ENCODE measurements at regions not wholly inside any gene's neighbourhood (a gene's known extent, or its start where the extent isn't known, plus 50 kb on each side); places are given as distances from the start of the nearest gene placed in this dataset.

DNA sequence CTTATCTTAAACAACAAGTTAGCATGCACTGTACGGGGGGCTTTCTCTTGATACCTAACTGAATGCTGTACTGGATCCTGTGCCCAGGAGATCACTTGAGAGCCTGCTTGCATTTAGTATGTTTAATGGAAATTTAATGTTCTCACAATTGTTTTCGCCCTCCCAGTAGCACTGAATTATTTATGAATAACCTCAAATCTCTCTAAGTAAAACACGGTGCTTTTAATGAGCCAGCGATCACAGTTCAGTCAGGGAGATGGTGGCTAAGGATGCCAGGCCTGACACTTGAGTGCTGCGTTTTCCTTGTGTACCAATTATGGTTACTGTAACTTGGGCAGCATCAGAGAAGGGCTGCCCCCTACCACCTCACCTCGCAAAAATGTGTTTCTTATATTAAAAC, 115.5 kb upstream of the ADARB2 start:
- no peak for TF ChIP-seq EZH2 (IDR thresholded peaks at IDR 0.05)
- TF ChIP-seq, protein P1, sequence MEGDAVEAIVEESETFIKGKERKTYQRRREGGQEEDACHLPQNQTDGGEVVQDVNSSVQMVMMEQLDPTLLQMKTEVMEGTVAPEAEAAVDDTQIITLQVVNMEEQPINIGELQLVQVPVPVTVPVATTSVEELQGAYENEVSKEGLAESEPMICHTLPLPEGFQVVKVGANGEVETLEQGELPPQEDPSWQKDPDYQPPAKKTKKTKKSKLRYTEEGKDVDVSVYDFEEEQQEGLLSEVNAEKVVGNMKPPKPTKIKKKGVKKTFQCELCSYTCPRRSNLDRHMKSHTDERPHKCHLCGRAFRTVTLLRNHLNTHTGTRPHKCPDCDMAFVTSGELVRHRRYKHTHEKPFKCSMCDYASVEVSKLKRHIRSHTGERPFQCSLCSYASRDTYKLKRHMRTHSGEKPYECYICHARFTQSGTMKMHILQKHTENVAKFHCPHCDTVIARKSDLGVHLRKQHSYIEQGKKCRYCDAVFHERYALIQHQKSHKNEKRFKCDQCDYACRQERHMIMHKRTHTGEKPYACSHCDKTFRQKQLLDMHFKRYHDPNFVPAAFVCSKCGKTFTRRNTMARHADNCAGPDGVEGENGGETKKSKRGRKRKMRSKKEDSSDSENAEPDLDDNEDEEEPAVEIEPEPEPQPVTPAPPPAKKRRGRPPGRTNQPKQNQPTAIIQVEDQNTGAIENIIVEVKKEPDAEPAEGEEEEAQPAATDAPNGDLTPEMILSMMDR (IDR thresholded peaks at IDR 0.05), result no peak
- Histone ChIP-seq H3K4me1 (no peaks in the 10 kb centered on the region), H3K9ac (no peak overlapping the region), H3K27me3 (no peaks in the 10 kb centered on the region), H3K79me2 (ENCODE audit: low read depth) (no peaks in the 10 kb centered on the region), H4K20me1 (ENCODE audit: low read depth) (no peaks in the 10 kb centered on the region), H3K9me3 (ENCODE audit: low read depth) (no peaks in the 10 kb centered on the region), H3K27ac (no peak overlapping the region), H3K4me3 (no peak overlapping the region), H2AFZ (replicated peaks) (no peak overlapping the region), H3K36me3 (no peaks in the 10 kb centered on the region), H3F3A (ENCODE audit: low read depth) (no peaks in the 10 kb centered on the region), H3K4me2 (no peak overlapping the region)
- no peaks in the 10 kb centered on the region for H3K36me3 Mint-ChIP-seq
- no peak for DNase-seq (ENCODE audit: low spot score)
- no peaks in the 10 kb centered on the region for H3K9me3 Mint-ChIP-seq
- H3K4me3 Mint-ChIP-seq, result no peak overlapping the region
- H3K27ac Mint-ChIP-seq, result no peak overlapping the region
- no peaks in the 10 kb centered on the region for H3K4me1 Mint-ChIP-seq
- H3K27me3 Mint-ChIP-seq (ENCODE audit: insufficient read depth, low read depth), result peaks cover 2% of the 10 kb centered on the region

DNA sequence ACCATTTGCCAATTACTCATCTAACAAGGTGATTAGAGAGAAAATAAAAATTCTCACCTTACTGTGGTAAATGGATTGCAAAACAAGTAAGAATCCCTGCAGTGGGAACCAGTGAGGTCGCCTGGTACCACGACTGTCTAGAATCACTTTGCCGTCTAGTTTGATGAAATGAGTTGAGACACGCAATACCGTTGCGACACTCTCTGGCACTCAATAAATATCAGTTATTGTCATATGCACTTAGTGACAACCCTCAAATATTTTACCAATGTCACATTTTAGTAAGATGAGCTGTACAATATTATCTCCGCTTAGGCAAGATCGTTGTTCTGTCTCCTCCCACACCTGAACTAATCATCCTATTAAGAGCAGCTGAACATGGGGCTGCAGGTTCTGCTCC, 114.4 kb upstream of the ADARB2 start:
- Mint-ChIP-seq H3K4me3 (no peak overlapping the region), H3K27me3 (ENCODE audit: insufficient read depth, low read depth) (peaks cover 2% of the 10 kb centered on the region), H3K36me3 (no peaks in the 10 kb centered on the region), H3K9me3 (no peaks in the 10 kb centered on the region), H3K4me1 (no peaks in the 10 kb centered on the region), H3K27ac (no peak overlapping the region)
- Histone ChIP-seq H3F3A (ENCODE audit: low read depth) (no peaks in the 10 kb centered on the region), H3K27ac (no peak overlapping the region), H3K36me3 (no peaks in the 10 kb centered on the region), H3K79me2 (ENCODE audit: low read depth) (no peaks in the 10 kb centered on the region), H2AFZ (replicated peaks) (no peak overlapping the region), H3K4me1 (no peaks in the 10 kb centered on the region), H3K4me2 (no peak overlapping the region), H3K9me3 (ENCODE audit: low read depth) (no peaks in the 10 kb centered on the region), H3K4me3 (no peak overlapping the region), H3K9ac (no peak overlapping the region), H4K20me1 (ENCODE audit: low read depth) (no peaks in the 10 kb centered on the region), H3K27me3 (no peaks in the 10 kb centered on the region)
- TF ChIP-seq, protein P1 (IDR thresholded peaks at IDR 0.05), result no peak
- TF ChIP-seq EZH2 (IDR thresholded peaks at IDR 0.05) (no peak), EZH2phosphoT487 (IDR thresholded peaks at IDR 0.05) (no peak)
- no peak for DNase-seq (ENCODE audit: low spot score)

DNA sequence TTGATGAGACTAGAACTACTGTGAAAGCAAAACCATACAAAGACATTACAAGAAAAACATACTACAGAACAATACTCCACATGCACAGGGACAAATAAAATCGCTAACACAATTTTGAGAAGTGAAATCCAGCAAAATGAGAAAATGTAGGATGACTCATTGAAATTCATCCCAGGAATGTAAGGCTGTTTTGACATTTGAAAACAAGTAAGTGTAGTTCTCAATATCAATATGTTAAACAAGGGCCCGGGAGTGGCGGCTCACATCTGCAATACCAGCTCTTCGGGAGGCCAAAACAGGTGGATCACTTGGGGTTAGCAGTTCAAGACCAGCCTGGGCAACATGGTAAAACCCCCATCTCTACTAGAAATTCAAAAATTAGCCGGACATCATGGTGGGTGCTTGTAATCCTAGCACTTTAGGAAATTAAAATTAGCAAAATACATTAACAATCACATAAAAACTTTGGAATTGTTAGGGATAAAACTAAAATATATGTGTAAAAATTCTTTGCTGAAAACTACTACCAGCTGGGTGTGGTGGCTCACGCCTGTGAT, 113.7 kb upstream of the ADARB2 start:
- no peaks in the 10 kb centered on the region for H3K36me3 ChIP-seq
- H3K4me3 ChIP-seq, result no peak overlapping the region
- no peaks in the 10 kb centered on the region for H3F3A ChIP-seq (ENCODE audit: low read depth)
- H3K79me2 ChIP-seq (ENCODE audit: low read depth), result no peaks in the 10 kb centered on the region
- Mint-ChIP-seq H3K9me3 (no peaks in the 10 kb centered on the region), H3K36me3 (no peaks in the 10 kb centered on the region), H3K4me3 (no peak overlapping the region), H3K4me1 (no peaks in the 10 kb centered on the region), H3K27ac (no peak overlapping the region), H3K27me3 (ENCODE audit: insufficient read depth, low read depth) (peaks cover 2% of the 10 kb centered on the region)
- no peak overlapping the region for H3K4me2 ChIP-seq
- no peak overlapping the region for H2AFZ ChIP-seq (replicated peaks)
- no peaks in the 10 kb centered on the region for H3K27me3 ChIP-seq
- TF ChIP-seq EZH2phosphoT487 (IDR thresholded peaks at IDR 0.05) (no peak), EZH2 (IDR thresholded peaks at IDR 0.05) (no peak)
- TF ChIP-seq, protein P1 (IDR thresholded peaks at IDR 0.05), result no peak
- H3K4me1 ChIP-seq, result no peaks in the 10 kb centered on the region
- no peak overlapping the region for H3K9ac ChIP-seq
- no peak for DNase-seq (ENCODE audit: low spot score)
- H3K9me3 ChIP-seq (ENCODE audit: low read depth), result no peaks in the 10 kb centered on the region
- H3K27ac ChIP-seq, result no peak overlapping the region
- no peaks in the 10 kb centered on the region for H4K20me1 ChIP-seq (ENCODE audit: low read depth)
